Fibroblast of skin of right quadriceps (primary cell): ENCODE measurements at regions not wholly inside any gene's neighbourhood (a gene's known extent, or its start where the extent isn't known, plus 50 kb on each side); places are given as distances from the start of the nearest gene placed in this dataset.

ENCODE experiments used
- DNase-seq: peaks from one replicate; pipeline ENCODE4 v3.0.0-alpha.2; 2013

- peak; percentile 75 for DNase-seq
Measured at GRCh38 chr14:84144166-84144565, 1385.8 kb upstream of the FLRT2 start.

GRCh38 chr14:84152452-84152851, 1377.5 kb upstream of the FLRT2 start:
- DNase-seq = no peak

GRCh38 chr14:84162633-84163032, 1367.3 kb upstream of the FLRT2 start:
- DNase-seq = no peak

- no peak for DNase-seq
Measured at GRCh38 chr14:84167026-84167425, 1362.9 kb upstream of the FLRT2 start.

- DNase-seq = no peak
Measured at GRCh38 chr14:84180336-84180735, 1349.6 kb upstream of the FLRT2 start.

GRCh38 chr14:84181072-84181471, 1348.9 kb upstream of the FLRT2 start:
- no peak for DNase-seq

GRCh38 chr14:84195514-84195913, 1334.4 kb upstream of the FLRT2 start:
- no peak for DNase-seq

- DNase-seq = no peak
Measured at GRCh38 chr14:84197704-84198103, 1332.2 kb upstream of the FLRT2 start.

- DNase-seq = peak; percentile 21
Measured at GRCh38 chr14:84202486-84202885, 1327.5 kb upstream of the FLRT2 start.

GRCh38 chr14:84203896-84204295, 1326.0 kb upstream of the FLRT2 start:
- no peak for DNase-seq

- DNase-seq = no peak
Measured at GRCh38 chr14:84208451-84208850, 1321.5 kb upstream of the FLRT2 start.

GRCh38 chr14:84209031-84209430, 1320.9 kb upstream of the FLRT2 start:
- no peak for DNase-seq

- DNase-seq = peak; percentile 2
Measured at GRCh38 chr14:84217066-84217465, 1312.9 kb upstream of the FLRT2 start.

- no peak for DNase-seq
Measured at GRCh38 chr14:84225268-84225667, 1304.7 kb upstream of the FLRT2 start.

- peak; percentile 18 for DNase-seq
Measured at GRCh38 chr14:84228702-84229101, 1301.2 kb upstream of the FLRT2 start.

- peak; percentile 3 for DNase-seq
Measured at GRCh38 chr14:84234281-84234680, 1295.7 kb upstream of the FLRT2 start.

GRCh38 chr14:84236290-84236689, 1293.7 kb upstream of the FLRT2 start:
- DNase-seq = no peak

GRCh38 chr14:84237881-84238280, 1292.1 kb upstream of the FLRT2 start:
- DNase-seq = peak; percentile 2

GRCh38 chr14:84247693-84248092, 1282.3 kb upstream of the FLRT2 start:
- no peak for DNase-seq

- DNase-seq = peak; percentile 0
Measured at GRCh38 chr14:84250893-84251292, 1279.1 kb upstream of the FLRT2 start.

GRCh38 chr14:84251411-84252115, 1278.4 kb upstream of the FLRT2 start:
- DNase-seq = no peak

- DNase-seq = no peak
Measured at GRCh38 chr14:84252706-84253105, 1277.2 kb upstream of the FLRT2 start.

GRCh38 chr14:84253326-84253725, 1276.6 kb upstream of the FLRT2 start:
- DNase-seq = peak; percentile 40

GRCh38 chr14:84254290-84254689, 1275.7 kb upstream of the FLRT2 start:
- peak; percentile 0 for DNase-seq

GRCh38 chr14:84262932-84263331, 1267.0 kb upstream of the FLRT2 start:
- no peak for DNase-seq
